H1 (cell line): ENCODE measurements at regions not wholly inside any gene's neighbourhood (a gene's known extent, or its start where the extent isn't known, plus 50 kb on each side); places are given as distances from the start of the nearest gene placed in this dataset.

Experiments used
- CBX5 ChIP-seq: fragments of 300-800, 300-1000 bp; sonication (generic); IDR thresholded peaks from 2 replicates; pipeline ENCODE4 v1.7.1; 2016; ENCODE audit warnings: antibody characterized with exemption, low read length, low read depth
- CTCF ChIP-seq, 3 experiments: IDR thresholded peaks; 1 replicate in 2 of 3; 2 replicates in 1 of 3; pipeline versions ENCODE4 v1.5.1 to v1.6.1; 2011; ENCODE audit warnings: low read length in 3 of 3, mild to moderate bottlenecking in 3 of 3, inconsistent platforms in 2 of 3, low read depth in 1 of 3, moderate library complexity in 1 of 3; ENCODE audit not compliant: insufficient read depth in 1 of 3; ENCODE audit errors: control extremely low read depth in 1 of 3
- EP300 ChIP-seq, 2 experiments: IDR thresholded peaks; 1 replicate in 1 of 2; 2 replicates in 1 of 2; pipeline ENCODE4 v1.6.1; 2011 to 2012; ENCODE audit warnings: low read depth in 2 of 2, low read length in 2 of 2, mild to moderate bottlenecking in 2 of 2, borderline replicate concordance in 1 of 2, inconsistent platforms in 1 of 2, moderate library complexity in 1 of 2
- EZH2 ChIP-seq: fragments of 200-600 bp; sonication (generic); IDR thresholded peaks from 2 replicates; pipeline ENCODE4 v1.7.1; 2012; ENCODE audit warnings: low read depth, mild to moderate bottlenecking, moderate library complexity, low read length, inconsistent platforms; ENCODE audit not compliant: severe bottlenecking
- JUN ChIP-seq: IDR thresholded peaks from 2 replicates; pipeline ENCODE4 v1.6.1; 2011; ENCODE audit warnings: low read depth, mild to moderate bottlenecking, improper control_type of control experiment, low read length
- RXRA ChIP-seq: IDR thresholded peaks from 2 replicates; pipeline ENCODE4 v1.6.1; 2011; ENCODE audit warnings: low read depth, mild to moderate bottlenecking, low read length, moderate library complexity; ENCODE audit not compliant: insufficient read depth
- TAF1 ChIP-seq: IDR thresholded peaks from 2 replicates; pipeline ENCODE4 v1.6.1; 2011; ENCODE audit warnings: mild to moderate bottlenecking, low read depth, low read length
- ZNF274 ChIP-seq: IDR thresholded peaks from 2 replicates; pipeline ENCODE4 v1.7.0; 2012; ENCODE audit warnings: low read length, borderline replicate concordance; ENCODE audit errors: extremely low read depth
- TF ChIP-seq, protein P1 (sequence below): IDR thresholded peaks from 2 replicates; pipeline ENCODE4 v1.6.1; 2012; ENCODE audit warnings: low read length, inconsistent platforms
- TF ChIP-seq, protein P2 (sequence below): fragments of 300-600 bp; sonication (generic); IDR thresholded peaks from 2 replicates; pipeline ENCODE4 v1.7.1; 2012; ENCODE audit warnings: low read length, moderate library complexity, mild to moderate bottlenecking, inconsistent platforms; ENCODE audit not compliant: insufficient replicate concordance
- TF ChIP-seq, protein P3 (sequence below): IDR thresholded peaks from 2 replicates; pipeline ENCODE4 v1.6.1; 2012; ENCODE audit warnings: inconsistent platforms

GRCh38 chr15:91429973-91430372, 329.9 kb downstream of the SV2B start:
- TF ChIP-seq ZNF274 (no peak), EP300 (IDR thresholded peaks at IDR 0.05; ENCODE audit: borderline replicate concordance in 1 of 2, low read depth in 2 of 2, low read length in 2 of 2) (no peak), CTCF (IDR thresholded peaks at IDR 0.05; ENCODE audit: control extremely low read depth in 1 of 3, insufficient read depth in 1 of 3, low read depth in 1 of 3, low read length in 3 of 3) (no peak), RXRA (no peak), EZH2 (no peak), TAF1 (no peak), CBX5 (no peak), JUN (no peak)
- TF ChIP-seq, protein P1, sequence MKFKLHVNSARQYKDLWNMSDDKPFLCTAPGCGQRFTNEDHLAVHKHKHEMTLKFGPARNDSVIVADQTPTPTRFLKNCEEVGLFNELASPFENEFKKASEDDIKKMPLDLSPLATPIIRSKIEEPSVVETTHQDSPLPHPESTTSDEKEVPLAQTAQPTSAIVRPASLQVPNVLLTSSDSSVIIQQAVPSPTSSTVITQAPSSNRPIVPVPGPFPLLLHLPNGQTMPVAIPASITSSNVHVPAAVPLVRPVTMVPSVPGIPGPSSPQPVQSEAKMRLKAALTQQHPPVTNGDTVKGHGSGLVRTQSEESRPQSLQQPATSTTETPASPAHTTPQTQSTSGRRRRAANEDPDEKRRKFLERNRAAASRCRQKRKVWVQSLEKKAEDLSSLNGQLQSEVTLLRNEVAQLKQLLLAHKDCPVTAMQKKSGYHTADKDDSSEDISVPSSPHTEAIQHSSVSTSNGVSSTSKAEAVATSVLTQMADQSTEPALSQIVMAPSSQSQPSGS = no peak
- TF ChIP-seq, protein P2, sequence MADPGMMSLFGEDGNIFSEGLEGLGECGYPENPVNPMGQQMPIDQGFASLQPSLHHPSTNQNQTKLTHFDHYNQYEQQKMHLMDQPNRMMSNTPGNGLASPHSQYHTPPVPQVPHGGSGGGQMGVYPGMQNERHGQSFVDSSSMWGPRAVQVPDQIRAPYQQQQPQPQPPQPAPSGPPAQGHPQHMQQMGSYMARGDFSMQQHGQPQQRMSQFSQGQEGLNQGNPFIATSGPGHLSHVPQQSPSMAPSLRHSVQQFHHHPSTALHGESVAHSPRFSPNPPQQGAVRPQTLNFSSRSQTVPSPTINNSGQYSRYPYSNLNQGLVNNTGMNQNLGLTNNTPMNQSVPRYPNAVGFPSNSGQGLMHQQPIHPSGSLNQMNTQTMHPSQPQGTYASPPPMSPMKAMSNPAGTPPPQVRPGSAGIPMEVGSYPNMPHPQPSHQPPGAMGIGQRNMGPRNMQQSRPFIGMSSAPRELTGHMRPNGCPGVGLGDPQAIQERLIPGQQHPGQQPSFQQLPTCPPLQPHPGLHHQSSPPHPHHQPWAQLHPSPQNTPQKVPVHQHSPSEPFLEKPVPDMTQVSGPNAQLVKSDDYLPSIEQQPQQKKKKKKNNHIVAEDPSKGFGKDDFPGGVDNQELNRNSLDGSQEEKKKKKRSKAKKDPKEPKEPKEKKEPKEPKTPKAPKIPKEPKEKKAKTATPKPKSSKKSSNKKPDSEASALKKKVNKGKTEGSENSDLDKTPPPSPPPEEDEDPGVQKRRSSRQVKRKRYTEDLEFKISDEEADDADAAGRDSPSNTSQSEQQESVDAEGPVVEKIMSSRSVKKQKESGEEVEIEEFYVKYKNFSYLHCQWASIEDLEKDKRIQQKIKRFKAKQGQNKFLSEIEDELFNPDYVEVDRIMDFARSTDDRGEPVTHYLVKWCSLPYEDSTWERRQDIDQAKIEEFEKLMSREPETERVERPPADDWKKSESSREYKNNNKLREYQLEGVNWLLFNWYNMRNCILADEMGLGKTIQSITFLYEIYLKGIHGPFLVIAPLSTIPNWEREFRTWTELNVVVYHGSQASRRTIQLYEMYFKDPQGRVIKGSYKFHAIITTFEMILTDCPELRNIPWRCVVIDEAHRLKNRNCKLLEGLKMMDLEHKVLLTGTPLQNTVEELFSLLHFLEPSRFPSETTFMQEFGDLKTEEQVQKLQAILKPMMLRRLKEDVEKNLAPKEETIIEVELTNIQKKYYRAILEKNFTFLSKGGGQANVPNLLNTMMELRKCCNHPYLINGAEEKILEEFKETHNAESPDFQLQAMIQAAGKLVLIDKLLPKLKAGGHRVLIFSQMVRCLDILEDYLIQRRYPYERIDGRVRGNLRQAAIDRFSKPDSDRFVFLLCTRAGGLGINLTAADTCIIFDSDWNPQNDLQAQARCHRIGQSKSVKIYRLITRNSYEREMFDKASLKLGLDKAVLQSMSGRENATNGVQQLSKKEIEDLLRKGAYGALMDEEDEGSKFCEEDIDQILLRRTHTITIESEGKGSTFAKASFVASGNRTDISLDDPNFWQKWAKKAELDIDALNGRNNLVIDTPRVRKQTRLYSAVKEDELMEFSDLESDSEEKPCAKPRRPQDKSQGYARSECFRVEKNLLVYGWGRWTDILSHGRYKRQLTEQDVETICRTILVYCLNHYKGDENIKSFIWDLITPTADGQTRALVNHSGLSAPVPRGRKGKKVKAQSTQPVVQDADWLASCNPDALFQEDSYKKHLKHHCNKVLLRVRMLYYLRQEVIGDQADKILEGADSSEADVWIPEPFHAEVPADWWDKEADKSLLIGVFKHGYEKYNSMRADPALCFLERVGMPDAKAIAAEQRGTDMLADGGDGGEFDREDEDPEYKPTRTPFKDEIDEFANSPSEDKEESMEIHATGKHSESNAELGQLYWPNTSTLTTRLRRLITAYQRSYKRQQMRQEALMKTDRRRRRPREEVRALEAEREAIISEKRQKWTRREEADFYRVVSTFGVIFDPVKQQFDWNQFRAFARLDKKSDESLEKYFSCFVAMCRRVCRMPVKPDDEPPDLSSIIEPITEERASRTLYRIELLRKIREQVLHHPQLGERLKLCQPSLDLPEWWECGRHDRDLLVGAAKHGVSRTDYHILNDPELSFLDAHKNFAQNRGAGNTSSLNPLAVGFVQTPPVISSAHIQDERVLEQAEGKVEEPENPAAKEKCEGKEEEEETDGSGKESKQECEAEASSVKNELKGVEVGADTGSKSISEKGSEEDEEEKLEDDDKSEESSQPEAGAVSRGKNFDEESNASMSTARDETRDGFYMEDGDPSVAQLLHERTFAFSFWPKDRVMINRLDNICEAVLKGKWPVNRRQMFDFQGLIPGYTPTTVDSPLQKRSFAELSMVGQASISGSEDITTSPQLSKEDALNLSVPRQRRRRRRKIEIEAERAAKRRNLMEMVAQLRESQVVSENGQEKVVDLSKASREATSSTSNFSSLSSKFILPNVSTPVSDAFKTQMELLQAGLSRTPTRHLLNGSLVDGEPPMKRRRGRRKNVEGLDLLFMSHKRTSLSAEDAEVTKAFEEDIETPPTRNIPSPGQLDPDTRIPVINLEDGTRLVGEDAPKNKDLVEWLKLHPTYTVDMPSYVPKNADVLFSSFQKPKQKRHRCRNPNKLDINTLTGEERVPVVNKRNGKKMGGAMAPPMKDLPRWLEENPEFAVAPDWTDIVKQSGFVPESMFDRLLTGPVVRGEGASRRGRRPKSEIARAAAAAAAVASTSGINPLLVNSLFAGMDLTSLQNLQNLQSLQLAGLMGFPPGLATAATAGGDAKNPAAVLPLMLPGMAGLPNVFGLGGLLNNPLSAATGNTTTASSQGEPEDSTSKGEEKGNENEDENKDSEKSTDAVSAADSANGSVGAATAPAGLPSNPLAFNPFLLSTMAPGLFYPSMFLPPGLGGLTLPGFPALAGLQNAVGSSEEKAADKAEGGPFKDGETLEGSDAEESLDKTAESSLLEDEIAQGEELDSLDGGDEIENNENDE = no peak
- TF ChIP-seq, protein P3, sequence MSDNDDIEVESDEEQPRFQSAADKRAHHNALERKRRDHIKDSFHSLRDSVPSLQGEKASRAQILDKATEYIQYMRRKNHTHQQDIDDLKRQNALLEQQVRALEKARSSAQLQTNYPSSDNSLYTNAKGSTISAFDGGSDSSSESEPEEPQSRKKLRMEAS = no peak
